Activated naive CD4-positive, alpha-beta T cell treated with Interleukin-2 at 50 U/mL for 16 hours (primary cell): ENCODE measurements at regions not wholly inside any gene's neighbourhood (a gene's known extent, or its start where the extent isn't known, plus 50 kb on each side); places are given as distances from the start of the nearest gene placed in this dataset.

Experiments
- DNase-seq: peaks from one replicate; pipeline ENCODE4 v3.0.0-alpha.2; 2020

GRCh38 chr5:61697809-61698558 is 365.9 kb downstream of the ZSWIM6 start:
- DNase-seq, result no peak

- no peak for DNase-seq
These were observed 370.0 kb downstream of the ZSWIM6 start for GRCh38 chr5:61701877-61702602.

- no peak for DNase-seq
These were observed 370.7 kb downstream of the ZSWIM6 start for GRCh38 chr5:61702784-61703183.

GRCh38 chr5:61704289-61704688 is 372.2 kb downstream of the ZSWIM6 start:
- no peak for DNase-seq

- DNase-seq, result no peak
These were observed 374.7 kb downstream of the ZSWIM6 start for GRCh38 chr5:61706751-61707150.

GRCh38 chr5:61719124-61719523 is 387.1 kb downstream of the ZSWIM6 start:
- no peak for DNase-seq

GRCh38 chr5:61720829-61721228 is 388.8 kb downstream of the ZSWIM6 start:
- DNase-seq, result no peak

GRCh38 chr5:61724102-61724501 is 392.0 kb downstream of the ZSWIM6 start:
- DNase-seq, result no peak

GRCh38 chr5:61728287-61728686 is 396.2 kb downstream of the ZSWIM6 start:
- no peak for DNase-seq

- no peak for DNase-seq
These were observed 398.8 kb downstream of the ZSWIM6 start for GRCh38 chr5:61730866-61731265.

- no peak for DNase-seq
These were observed 399.3 kb downstream of the ZSWIM6 start for GRCh38 chr5:61731267-61731945.

- no peak for DNase-seq
These were observed 399.9 kb downstream of the ZSWIM6 start for GRCh38 chr5:61731946-61732314.

GRCh38 chr5:61732369-61732768 is 400.3 kb downstream of the ZSWIM6 start:
- no peak for DNase-seq

- DNase-seq, result no peak
These were observed 400.7 kb downstream of the ZSWIM6 start for GRCh38 chr5:61732796-61733195.

- no peak for DNase-seq
These were observed 401.9 kb downstream of the ZSWIM6 start for GRCh38 chr5:61734001-61734400.

- DNase-seq, result no peak
These were observed 402.9 kb downstream of the ZSWIM6 start for GRCh38 chr5:61734966-61735365.

GRCh38 chr5:61735531-61735930 is 403.5 kb downstream of the ZSWIM6 start:
- DNase-seq, result no peak

GRCh38 chr5:61735995-61736394 is 403.9 kb downstream of the ZSWIM6 start:
- no peak for DNase-seq

GRCh38 chr5:61737301-61737963 is 405.4 kb downstream of the ZSWIM6 start:
- no peak for DNase-seq

GRCh38 chr5:61737964-61738340 is 405.9 kb downstream of the ZSWIM6 start:
- DNase-seq, result no peak

GRCh38 chr5:61738446-61738845 is 406.4 kb downstream of the ZSWIM6 start:
- DNase-seq, result no peak

- DNase-seq, result no peak
These were observed 412.9 kb downstream of the ZSWIM6 start for GRCh38 chr5:61744690-61745619.
